Mesodermal cell (in vitro differentiated cells): ENCODE measurements at regions not wholly inside any gene's neighbourhood (a gene's known extent, or its start where the extent isn't known, plus 50 kb on each side); places are given as distances from the start of the nearest gene placed in this dataset.

Experiments
- H3K27ac ChIP-seq: 2 replicates; pipeline ENCODE4 v1.7.0; 2013; ENCODE audit warnings: mild to moderate bottlenecking, low read depth, low read length, moderate library complexity; ENCODE audit not compliant: severe bottlenecking
- H3K36me3 ChIP-seq: 2 replicates; pipeline ENCODE4 v1.7.1; 2013; ENCODE audit warnings: mild to moderate bottlenecking, low read length, moderate library complexity; ENCODE audit not compliant: control insufficient read depth, insufficient read depth
- H3K4me1 ChIP-seq: one replicate; pipeline ENCODE4 v1.7.1; 2013; ENCODE audit warnings: mild to moderate bottlenecking, low read length; ENCODE audit not compliant: insufficient read depth, control insufficient read depth, poor library complexity, severe bottlenecking
- H3K4me3 ChIP-seq: 2 replicates; pipeline ENCODE4 v1.7.0; 2013; ENCODE audit warnings: low read length, control low read depth, mild to moderate bottlenecking; ENCODE audit not compliant: insufficient read depth, poor library complexity, severe bottlenecking; ENCODE audit errors: extremely low read depth
- H3K9me3 ChIP-seq: 2 replicates; pipeline ENCODE4 v1.7.1; 2013; ENCODE audit warnings: mild to moderate bottlenecking, low read length, moderate library complexity; ENCODE audit not compliant: control insufficient read depth
- WGBS, 2 experiments: methylation state at CpG; one replicate each; pipeline ENCODE4 v1.1.5; 2013; ENCODE audit warnings: missing lambda C conversion rate in 2 of 2; ENCODE audit not compliant: insufficient coverage in 2 of 2; 5-methylcytosine and 5-hydroxymethylcytosine counted together

- 85 to 87% methylated on average over 23 to 24 of the region's 24 CpGs for WGBS, 2 experiments
- no peak overlapping the region for H3K27ac ChIP-seq
These were observed 168.7 kb upstream of the HDAC4 start for GRCh38 chr2:239569401-239570090.

GRCh38 chr2:239568601-239569000 lies 167.8 kb upstream of the HDAC4 start:
- H3K9me3 ChIP-seq = no peaks in the 10 kb centered on the region
- no peaks in the 10 kb centered on the region for H3K36me3 ChIP-seq
- no peak overlapping the region for H3K4me3 ChIP-seq
- WGBS, 2 experiments = no CpG with 5 or more reads among the region's 4 CpGs
- H3K4me1 ChIP-seq = peaks cover 4% of the 10 kb centered on the region
- H3K27ac ChIP-seq = no peak overlapping the region

More at GRCh38 chr2:239569401-239570090, 168.7 kb upstream of the HDAC4 start:
- Histone ChIP-seq H3K36me3 (no peaks in the 10 kb centered on the region), H3K9me3 (no peaks in the 10 kb centered on the region), H3K4me1 (peaks cover 11% of the 10 kb centered on the region), H3K4me3 (no peak overlapping the region)

DNA sequence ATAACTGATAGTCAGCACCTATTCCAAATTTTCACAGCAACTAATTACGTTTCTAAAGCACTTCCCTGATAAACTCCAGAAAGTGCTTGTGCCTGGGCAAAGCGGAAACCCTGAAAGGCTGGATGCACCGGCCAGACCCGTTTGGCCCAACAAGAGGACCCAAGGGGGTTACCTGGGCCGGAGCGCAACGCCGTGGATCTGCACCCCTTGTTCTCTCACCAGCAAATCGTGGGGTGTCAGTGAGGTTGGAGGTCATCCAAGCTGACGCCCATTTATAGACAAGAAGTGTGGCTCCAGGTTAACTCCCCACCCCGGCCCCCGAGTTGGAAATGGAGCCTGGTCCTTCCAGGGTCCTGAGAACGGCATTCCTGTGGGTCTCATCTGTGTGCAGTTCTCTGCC lies 167.0 kb upstream of the HDAC4 start:
- H3K27ac ChIP-seq = no peak overlapping the region
- WGBS, 2 experiments = 89 to 93% methylated on average over 11 to 13 of the region's 13 CpGs
- H3K36me3 ChIP-seq = no peaks in the 10 kb centered on the region
- H3K4me3 ChIP-seq = no peak overlapping the region
- peaks cover 4% of the 10 kb centered on the region for H3K4me1 ChIP-seq
- no peaks in the 10 kb centered on the region for H3K9me3 ChIP-seq

GRCh38 chr2:239566995-239567568 lies 166.3 kb upstream of the HDAC4 start:
- no peak overlapping the region for H3K4me3 ChIP-seq
- WGBS, 2 experiments = 78 to 83% methylated on average over 9 of the region's 10 CpGs
- no peaks in the 10 kb centered on the region for H3K36me3 ChIP-seq
- H3K9me3 ChIP-seq = no peaks in the 10 kb centered on the region
- H3K27ac ChIP-seq = no peak overlapping the region
- peaks cover 4% of the 10 kb centered on the region for H3K4me1 ChIP-seq

DNA sequence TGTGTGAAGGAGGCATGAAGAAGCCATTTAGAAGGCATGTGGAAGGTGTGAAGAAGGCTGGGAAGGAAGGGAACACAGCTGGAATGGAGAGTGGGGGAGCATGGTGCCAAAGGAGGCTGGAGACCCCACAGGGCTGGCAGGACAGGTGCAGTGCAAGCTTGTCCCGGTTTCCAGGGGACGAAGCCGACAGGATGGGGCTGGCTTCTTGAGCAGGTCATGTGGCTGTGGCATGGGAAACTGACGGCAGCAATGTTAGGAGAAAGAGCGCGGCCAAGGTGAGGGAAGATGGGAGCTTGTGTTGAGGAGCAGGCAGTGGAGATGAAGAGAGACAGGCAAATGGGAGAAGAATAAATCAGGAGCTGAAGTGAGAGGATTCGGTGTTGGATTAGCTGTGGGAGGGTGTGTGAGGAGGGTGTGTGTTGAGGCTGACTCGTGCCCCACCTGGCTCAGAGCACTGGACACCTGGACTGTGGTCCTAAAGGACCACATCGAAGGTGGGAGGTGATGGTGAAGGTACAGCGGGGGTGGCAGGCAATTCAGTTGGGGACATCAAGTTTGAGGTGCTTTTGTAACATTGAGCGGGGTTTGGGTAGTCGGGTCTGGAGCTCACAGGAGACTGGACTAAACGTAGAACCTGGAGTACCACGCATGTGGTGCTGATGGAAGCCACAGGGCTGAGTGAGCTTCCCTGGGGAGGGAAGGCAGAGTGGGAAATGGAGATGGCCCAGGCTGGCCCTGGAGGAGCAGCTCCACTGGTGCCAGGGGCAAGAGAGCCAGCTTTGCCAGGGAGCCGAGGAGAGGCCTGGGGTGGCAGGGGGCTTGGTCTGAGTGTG lies 165.6 kb upstream of the HDAC4 start:
- H3K9me3 ChIP-seq = no peaks in the 10 kb centered on the region
- H3K36me3 ChIP-seq = no peaks in the 10 kb centered on the region
- peaks cover 4% of the 10 kb centered on the region for H3K4me1 ChIP-seq
- WGBS, 2 experiments = 93 to 97% methylated on average over 13 to 15 of the region's 15 CpGs
- no peak overlapping the region for H3K4me3 ChIP-seq
- no peak overlapping the region for H3K27ac ChIP-seq

- H3K4me1 ChIP-seq = peaks cover 4% of the 10 kb centered on the region
- no peak overlapping the region for H3K27ac ChIP-seq
- H3K9me3 ChIP-seq = no peaks in the 10 kb centered on the region
- H3K36me3 ChIP-seq = no peaks in the 10 kb centered on the region
- 91 to 93% methylated on average over 7 to 9 of the region's 10 CpGs for WGBS, 2 experiments
- H3K4me3 ChIP-seq = no peak overlapping the region
These were observed 163.8 kb upstream of the HDAC4 start for GRCh38 chr2:239564587-239564986.

GRCh38 chr2:239563561-239563960 lies 162.7 kb upstream of the HDAC4 start:
- peaks cover 4% of the 10 kb centered on the region for H3K4me1 ChIP-seq
- no peak overlapping the region for H3K27ac ChIP-seq
- 83 to 90% methylated on average over 5 to 8 of the region's 9 CpGs for WGBS, 2 experiments
- no peaks in the 10 kb centered on the region for H3K9me3 ChIP-seq
- H3K4me3 ChIP-seq = no peak overlapping the region
- H3K36me3 ChIP-seq = no peaks in the 10 kb centered on the region

DNA sequence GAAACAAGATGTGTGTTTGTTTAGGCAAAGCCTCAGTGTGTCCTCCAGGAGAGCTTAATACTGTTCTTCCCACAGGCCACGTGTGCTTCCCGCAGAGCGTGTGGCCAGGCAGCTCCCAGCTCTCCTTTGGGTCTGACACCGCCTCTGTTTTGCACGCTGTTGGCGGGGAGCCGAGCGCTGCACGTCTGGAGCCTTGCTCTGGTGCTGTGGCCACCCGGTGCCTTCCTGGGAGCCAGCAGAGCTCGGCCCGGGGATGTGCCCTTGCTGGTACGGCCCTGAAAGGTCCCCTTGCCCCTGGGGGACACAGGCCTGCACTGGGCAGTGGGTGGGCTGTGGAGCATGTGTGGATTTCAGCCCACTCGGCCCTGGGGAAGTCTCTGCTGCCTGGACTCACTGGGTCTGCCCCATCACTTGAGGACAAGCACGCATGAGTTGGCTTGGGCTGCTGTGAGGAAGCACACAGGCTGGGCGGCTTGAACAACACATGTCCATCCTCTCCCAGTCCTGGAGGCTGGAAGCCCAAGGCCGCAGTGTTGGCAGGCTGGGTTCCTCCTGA lies 160.7 kb upstream of the HDAC4 start:
- 89 to 91% methylated on average over 15 to 17 of the region's 17 CpGs for WGBS, 2 experiments
- Histone ChIP-seq H3K4me1 (no peaks in the 10 kb centered on the region), H3K9me3 (no peaks in the 10 kb centered on the region), H3K36me3 (no peaks in the 10 kb centered on the region), H3K4me3 (no peak overlapping the region), H3K27ac (no peak overlapping the region)

DNA sequence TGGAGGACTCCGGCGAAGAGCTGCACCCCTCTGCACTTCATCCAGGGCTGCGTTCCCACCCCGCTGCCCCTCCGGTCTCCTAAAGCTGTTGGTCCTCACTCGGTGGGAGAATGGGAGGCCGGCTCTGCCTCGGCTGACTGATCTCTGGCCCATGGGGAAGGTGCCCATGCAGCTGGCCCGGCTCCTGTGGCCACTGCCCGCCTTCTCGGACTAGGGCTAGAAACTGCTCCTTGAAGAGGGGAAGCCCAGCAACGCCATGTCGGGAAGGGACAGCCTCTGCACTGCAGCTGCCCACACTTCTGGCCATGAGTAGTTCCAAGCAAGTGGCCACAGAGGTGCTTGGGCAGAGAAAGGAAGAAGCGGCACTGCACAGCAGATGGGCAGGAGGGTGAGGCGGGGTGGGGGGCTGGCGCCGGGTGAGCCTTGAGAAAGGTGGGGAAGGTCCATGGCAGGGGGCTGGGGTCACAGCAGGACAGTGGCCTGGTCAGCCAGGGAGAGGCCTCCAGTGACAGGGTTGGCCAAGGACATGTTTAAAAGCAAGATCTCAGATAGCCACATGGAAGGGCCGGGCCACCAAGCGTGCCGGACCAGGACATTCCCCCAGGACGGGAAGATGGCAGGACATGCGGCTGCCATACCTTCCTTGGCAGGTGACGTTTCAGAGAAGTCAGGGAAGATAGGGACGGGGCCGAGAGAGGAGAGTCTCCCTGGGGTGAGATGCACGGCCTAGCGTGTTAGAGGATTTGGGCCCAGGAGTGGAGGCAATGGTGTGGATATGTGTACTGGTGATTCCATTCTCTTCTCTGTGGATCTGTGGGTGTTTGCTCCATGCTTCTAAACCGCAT lies 158.8 kb upstream of the HDAC4 start:
- H3K4me1 ChIP-seq = no peaks in the 10 kb centered on the region
- H3K9me3 ChIP-seq = no peaks in the 10 kb centered on the region
- no peaks in the 10 kb centered on the region for H3K36me3 ChIP-seq
- H3K27ac ChIP-seq = no peak overlapping the region
- 93 to 97% methylated on average over 23 to 26 of the region's 28 CpGs for WGBS, 2 experiments
- H3K4me3 ChIP-seq = no peak overlapping the region

DNA sequence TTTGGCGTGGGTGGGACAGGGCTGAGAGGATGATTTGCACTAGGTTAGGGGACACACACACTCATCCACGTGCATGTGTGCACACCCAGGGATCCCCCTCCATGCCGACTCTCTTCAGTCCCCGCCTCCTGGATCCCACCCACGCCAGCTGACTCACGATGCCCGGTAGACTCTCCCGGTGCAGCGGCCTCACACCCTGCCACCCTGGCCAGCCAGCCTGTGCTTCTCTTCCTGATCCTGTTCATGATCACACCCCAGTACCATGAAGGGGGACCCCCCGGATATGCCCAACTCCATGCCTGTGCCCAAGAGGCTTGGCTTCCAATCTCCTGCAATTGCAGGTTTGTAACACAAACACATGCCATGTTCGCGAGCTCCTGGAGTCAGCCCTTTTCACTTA lies 157.8 kb upstream of the HDAC4 start:
- Histone ChIP-seq H3K4me1 (no peaks in the 10 kb centered on the region), H3K36me3 (no peaks in the 10 kb centered on the region), H3K27ac (no peak overlapping the region), H3K4me3 (no peak overlapping the region), H3K9me3 (no peaks in the 10 kb centered on the region)
- 91 to 93% methylated on average over 11 to 12 of the region's 12 CpGs for WGBS, 2 experiments
